ENCODE measurements at regions not wholly inside any gene's neighbourhood (a gene's known extent, or its start where the extent isn't known, plus 50 kb on each side); places are given as distances from the start of the nearest gene placed in this dataset.

GRCh38 chr1:4053774-4054173, 153.7 kb upstream of the C1orf174 start:
- TF ChIP-seq, protein P1, sequence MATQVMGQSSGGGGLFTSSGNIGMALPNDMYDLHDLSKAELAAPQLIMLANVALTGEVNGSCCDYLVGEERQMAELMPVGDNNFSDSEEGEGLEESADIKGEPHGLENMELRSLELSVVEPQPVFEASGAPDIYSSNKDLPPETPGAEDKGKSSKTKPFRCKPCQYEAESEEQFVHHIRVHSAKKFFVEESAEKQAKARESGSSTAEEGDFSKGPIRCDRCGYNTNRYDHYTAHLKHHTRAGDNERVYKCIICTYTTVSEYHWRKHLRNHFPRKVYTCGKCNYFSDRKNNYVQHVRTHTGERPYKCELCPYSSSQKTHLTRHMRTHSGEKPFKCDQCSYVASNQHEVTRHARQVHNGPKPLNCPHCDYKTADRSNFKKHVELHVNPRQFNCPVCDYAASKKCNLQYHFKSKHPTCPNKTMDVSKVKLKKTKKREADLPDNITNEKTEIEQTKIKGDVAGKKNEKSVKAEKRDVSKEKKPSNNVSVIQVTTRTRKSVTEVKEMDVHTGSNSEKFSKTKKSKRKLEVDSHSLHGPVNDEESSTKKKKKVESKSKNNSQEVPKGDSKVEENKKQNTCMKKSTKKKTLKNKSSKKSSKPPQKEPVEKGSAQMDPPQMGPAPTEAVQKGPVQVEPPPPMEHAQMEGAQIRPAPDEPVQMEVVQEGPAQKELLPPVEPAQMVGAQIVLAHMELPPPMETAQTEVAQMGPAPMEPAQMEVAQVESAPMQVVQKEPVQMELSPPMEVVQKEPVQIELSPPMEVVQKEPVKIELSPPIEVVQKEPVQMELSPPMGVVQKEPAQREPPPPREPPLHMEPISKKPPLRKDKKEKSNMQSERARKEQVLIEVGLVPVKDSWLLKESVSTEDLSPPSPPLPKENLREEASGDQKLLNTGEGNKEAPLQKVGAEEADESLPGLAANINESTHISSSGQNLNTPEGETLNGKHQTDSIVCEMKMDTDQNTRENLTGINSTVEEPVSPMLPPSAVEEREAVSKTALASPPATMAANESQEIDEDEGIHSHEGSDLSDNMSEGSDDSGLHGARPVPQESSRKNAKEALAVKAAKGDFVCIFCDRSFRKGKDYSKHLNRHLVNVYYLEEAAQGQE (IDR thresholded peaks at IDR 0.05; ENCODE audit: low read depth), result no peak
- TF ChIP-seq EGR1 (IDR thresholded peaks at IDR 0.05) (no peak), ZBTB7A (IDR thresholded peaks at IDR 0.05; ENCODE audit: low read depth) (no peak), EP300 (IDR thresholded peaks at IDR 0.05; ENCODE audit: borderline replicate concordance) (no peak), YY1 (IDR thresholded peaks at IDR 0.05; ENCODE audit: low read depth) (no peak), CEBPB (IDR thresholded peaks at IDR 0.05) (no peak), RAD21 (IDR thresholded peaks at IDR 0.05; ENCODE audit: low read depth) (no peak), TEAD4 (IDR thresholded peaks at IDR 0.05) (no peak)
- TF ChIP-seq, protein P2, sequence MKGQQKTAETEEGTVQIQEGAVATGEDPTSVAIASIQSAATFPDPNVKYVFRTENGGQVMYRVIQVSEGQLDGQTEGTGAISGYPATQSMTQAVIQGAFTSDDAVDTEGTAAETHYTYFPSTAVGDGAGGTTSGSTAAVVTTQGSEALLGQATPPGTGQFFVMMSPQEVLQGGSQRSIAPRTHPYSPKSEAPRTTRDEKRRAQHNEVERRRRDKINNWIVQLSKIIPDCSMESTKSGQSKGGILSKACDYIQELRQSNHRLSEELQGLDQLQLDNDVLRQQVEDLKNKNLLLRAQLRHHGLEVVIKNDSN (IDR thresholded peaks at IDR 0.05), result no peak
- TF ChIP-seq, protein P3, sequence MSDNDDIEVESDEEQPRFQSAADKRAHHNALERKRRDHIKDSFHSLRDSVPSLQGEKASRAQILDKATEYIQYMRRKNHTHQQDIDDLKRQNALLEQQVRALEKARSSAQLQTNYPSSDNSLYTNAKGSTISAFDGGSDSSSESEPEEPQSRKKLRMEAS (IDR thresholded peaks at IDR 0.05), result no peak

Measured in Ishikawa (cell line).